ENCODE measurements at regions not wholly inside any gene's neighbourhood (a gene's known extent, or its start where the extent isn't known, plus 50 kb on each side); places are given as distances from the start of the nearest gene placed in this dataset.

GRCh38 chr4:111231281-111231680 lies 608.4 kb upstream of the PITX2 start:
- TF ChIP-seq EZH2 (IDR thresholded peaks at IDR 0.05) (no peak), POLR2AphosphoS5 (IDR thresholded peaks at IDR 0.05; ENCODE audit: borderline replicate concordance, low read depth, low read length) (no peak), FOXP2 (optimal IDR thresholded peaks at IDR 0.05; ENCODE audit: control extremely low read depth, extremely low read length, insufficient read depth) (no peak)

Data from SK-N-MC (cell line).